ENCODE measurements at regions not wholly inside any gene's neighbourhood (a gene's known extent, or its start where the extent isn't known, plus 50 kb on each side); places are given as distances from the start of the nearest gene placed in this dataset.

DNA sequence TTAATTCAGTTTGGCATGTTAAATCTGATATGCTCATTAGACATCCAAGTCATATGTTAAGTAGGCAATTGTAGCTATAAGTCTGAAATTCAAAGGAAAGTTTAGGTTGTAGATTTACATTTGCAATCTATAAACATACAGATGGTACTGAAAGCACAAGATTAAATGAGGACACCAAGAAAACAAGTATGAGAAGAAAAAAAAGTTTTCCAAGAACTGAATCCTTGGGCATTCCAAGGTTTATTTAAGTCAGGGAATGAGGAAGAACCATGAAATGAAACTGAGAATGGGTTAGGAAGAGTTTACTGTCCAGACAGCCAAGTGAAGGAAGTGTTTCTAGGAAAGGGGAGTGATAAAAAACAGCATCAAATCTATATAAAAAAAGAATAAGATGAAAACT lies 756.1 kb upstream of the DPPA4 start:
- Histone ChIP-seq H3K27me3 (peaks cover 0 to 3% (median 0%) of the 10 kb centered on the region in 4 donors), H3K4me3 (no peak overlapping the region), H3K27ac (no peak overlapping the region), H3K4me1 (no peaks in the 10 kb centered on the region), H3K9me3 (no peaks in the 10 kb centered on the region), H3K36me3 (no peaks in the 10 kb centered on the region)
- no peak for FAIRE-seq
- ATAC-seq, result no peak
- intact Hi-C loops (cut with DNase I), result no loop called here
- no peak for DNase-seq
- TF ChIP-seq, protein P1, sequence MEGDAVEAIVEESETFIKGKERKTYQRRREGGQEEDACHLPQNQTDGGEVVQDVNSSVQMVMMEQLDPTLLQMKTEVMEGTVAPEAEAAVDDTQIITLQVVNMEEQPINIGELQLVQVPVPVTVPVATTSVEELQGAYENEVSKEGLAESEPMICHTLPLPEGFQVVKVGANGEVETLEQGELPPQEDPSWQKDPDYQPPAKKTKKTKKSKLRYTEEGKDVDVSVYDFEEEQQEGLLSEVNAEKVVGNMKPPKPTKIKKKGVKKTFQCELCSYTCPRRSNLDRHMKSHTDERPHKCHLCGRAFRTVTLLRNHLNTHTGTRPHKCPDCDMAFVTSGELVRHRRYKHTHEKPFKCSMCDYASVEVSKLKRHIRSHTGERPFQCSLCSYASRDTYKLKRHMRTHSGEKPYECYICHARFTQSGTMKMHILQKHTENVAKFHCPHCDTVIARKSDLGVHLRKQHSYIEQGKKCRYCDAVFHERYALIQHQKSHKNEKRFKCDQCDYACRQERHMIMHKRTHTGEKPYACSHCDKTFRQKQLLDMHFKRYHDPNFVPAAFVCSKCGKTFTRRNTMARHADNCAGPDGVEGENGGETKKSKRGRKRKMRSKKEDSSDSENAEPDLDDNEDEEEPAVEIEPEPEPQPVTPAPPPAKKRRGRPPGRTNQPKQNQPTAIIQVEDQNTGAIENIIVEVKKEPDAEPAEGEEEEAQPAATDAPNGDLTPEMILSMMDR (IDR thresholded peaks at IDR 0.05), result no peak

DNA sequence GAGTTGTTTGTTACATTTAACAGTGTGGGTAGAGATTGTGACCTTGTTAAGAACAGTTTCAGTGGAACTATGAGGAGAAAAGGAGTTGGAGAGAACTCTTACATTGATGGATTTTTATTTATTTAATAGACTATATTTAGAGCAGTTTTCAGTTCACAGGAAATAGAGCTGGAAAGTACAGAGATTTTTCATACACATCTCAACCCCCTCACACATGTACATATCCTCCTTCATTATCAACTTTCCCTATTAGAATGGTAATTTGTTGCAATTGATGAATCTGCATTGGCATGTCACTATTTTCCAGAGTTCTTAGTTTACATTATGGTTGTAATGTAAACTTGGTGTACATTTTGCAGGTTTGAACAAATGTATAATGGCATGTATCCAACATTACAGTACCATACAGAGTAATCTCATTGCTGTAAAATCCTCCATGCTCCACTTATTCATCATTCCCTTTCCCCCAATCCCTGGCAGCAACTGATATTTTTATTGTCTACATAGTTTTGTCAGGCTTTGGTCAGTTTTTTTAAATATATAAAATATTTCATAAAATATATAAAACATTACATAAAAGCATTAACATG lies 756.6 kb upstream of the DPPA4 start:
- H3K4me3 ChIP-seq, result no peak overlapping the region
- FAIRE-seq (no peak), DNase-seq (no peak), ATAC-seq (no peak)
- intact Hi-C loops (cut with DNase I), result no loop called here
- H3K27me3 ChIP-seq, result peaks cover 0 to 3% (median 0%) of the 10 kb centered on the region in 4 donors
- H3K4me1 ChIP-seq, result no peaks in the 10 kb centered on the region
- H3K36me3 ChIP-seq, result no peaks in the 10 kb centered on the region
- TF ChIP-seq, protein P1 (IDR thresholded peaks at IDR 0.05), result no peak
- H3K27ac ChIP-seq, result no peak overlapping the region
- H3K9me3 ChIP-seq, result no peaks in the 10 kb centered on the region

DNA sequence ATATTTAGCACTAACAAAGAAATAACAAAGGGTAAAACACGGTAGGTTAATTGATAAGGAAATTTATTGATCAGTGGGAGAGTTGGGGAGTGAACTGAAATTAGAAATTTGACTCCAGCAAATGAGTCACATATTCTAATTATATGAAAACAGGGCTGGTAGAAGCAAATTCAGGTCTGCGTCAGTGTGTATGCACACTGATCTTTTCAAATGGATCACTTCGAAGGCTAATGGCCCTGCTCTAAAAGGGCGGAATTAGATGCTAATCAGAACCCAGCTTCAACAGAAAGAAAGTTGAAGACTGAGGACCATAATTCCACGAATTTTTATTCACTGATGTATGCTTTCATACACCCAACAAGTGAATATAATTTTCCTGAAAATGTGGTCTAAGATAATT lies 762.4 kb upstream of the DPPA4 start:
- no peaks in the 10 kb centered on the region for H3K27me3 ChIP-seq
- ATAC-seq (no peak), FAIRE-seq (no peak), DNase-seq (no peak)
- H3K36me3 ChIP-seq, result no peaks in the 10 kb centered on the region
- TF ChIP-seq, protein P1 (IDR thresholded peaks at IDR 0.05), result no peak
- no peaks in the 10 kb centered on the region for H3K4me1 ChIP-seq
- 47 to 53% methylated on average over 5 of the region's 5 CpGs for WGBS, 2 donors
- no peak overlapping the region for H3K4me3 ChIP-seq
- H3K9me3 ChIP-seq, result no peaks in the 10 kb centered on the region
- no peak overlapping the region for H3K27ac ChIP-seq
- intact Hi-C loops (cut with DNase I), result no loop called here

DNA sequence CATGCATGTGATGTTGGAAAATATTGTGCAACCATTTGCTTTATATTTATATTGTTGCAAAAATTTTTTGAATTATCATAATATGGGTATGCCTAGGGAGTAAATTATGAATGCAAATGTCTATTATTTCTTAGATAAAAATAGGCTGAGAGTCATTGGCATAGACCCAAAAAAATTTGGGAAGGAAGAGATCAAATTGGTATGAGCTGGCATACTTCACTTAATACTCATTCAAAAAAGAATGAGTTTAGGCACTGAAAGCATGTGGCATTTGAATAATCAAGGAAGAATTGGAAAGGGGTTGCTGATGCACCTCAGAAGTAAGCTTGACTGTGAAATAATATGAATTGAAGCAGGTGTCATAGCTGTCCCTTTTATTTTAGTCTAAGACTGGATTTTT lies 764.0 kb upstream of the DPPA4 start:
- H3K27me3 ChIP-seq, result no peaks in the 10 kb centered on the region
- no peaks in the 10 kb centered on the region for H3K4me1 ChIP-seq
- FAIRE-seq (no peak), DNase-seq (no peak), ATAC-seq (no peak)
- TF ChIP-seq, protein P1 (IDR thresholded peaks at IDR 0.05), result no peak
- H3K4me3 ChIP-seq, result no peak overlapping the region
- no peaks in the 10 kb centered on the region for H3K36me3 ChIP-seq
- no peaks in the 10 kb centered on the region for H3K9me3 ChIP-seq
- intact Hi-C loops (cut with DNase I), result no loop called here
- H3K27ac ChIP-seq, result no peak overlapping the region

DNA sequence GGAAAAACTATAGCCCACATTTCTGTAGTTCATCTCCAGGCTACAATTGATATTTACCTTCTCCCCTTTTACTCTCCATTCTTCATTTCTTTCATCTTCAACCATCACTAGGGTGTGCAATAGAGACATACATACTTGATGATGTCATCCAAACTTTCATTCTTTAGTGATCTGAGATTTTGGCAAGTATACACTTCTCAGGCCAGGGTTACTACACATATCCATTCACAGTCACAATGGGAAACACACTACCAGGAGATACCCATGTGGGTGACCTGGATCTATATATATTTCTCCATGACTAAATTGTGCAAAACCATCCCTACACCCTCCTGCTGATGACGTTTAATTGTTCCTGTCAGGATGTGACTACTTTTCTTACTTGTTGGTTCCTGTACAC lies 769.5 kb upstream of the DPPA4 start:
- Histone ChIP-seq H3K4me3 (no peak overlapping the region), H3K9me3 (no peaks in the 10 kb centered on the region), H3K4me1 (no peaks in the 10 kb centered on the region), H3K27me3 (no peaks in the 10 kb centered on the region), H3K27ac (no peak overlapping the region), H3K36me3 (no peaks in the 10 kb centered on the region)
- 49 to 52% methylated on average over 1 of the region's 1 CpG for WGBS, 2 donors
- TF ChIP-seq, protein P1 (IDR thresholded peaks at IDR 0.05), result no peak
- intact Hi-C loops (cut with DNase I), result no loop called here
- ATAC-seq (no peak), FAIRE-seq (no peak), DNase-seq (no peak)

Data from pancreas (tissue), 10 donors.